HEK293 (cell line): ENCODE measurements at regions not wholly inside any gene's neighbourhood (a gene's known extent, or its start where the extent isn't known, plus 50 kb on each side); places are given as distances from the start of the nearest gene placed in this dataset.

Experiments
- CTCF ChIA-PET: fragments of 350-600 bp; formaldehyde crosslinking; extraction: SDS; loops from one replicate; lab custom pipeline; 2021; ENCODE audit warnings: antibody characterized with exemption; lab: Yijun Ruan, JAX
- POLR2A ChIA-PET: fragments of 300-600 bp; formaldehyde crosslinking; extraction: SDS; loops from one replicate; lab custom pipeline; 2020; ENCODE audit warnings: antibody characterized with exemption, inconsistent platforms; lab: Yijun Ruan, JAX
- H3K27ac ChIP-seq: fragments of 200-500 bp; sonication (Bioruptor generic); 2 replicates; pipeline ENCODE4 v1.5.1; 2014; ENCODE audit warnings: low read depth, low read length, control low read depth, inconsistent platforms; ENCODE audit errors: extremely low read depth
- H3K36me3 ChIP-seq, 2 experiments: fragments of 200-500 bp in 1 of 2; sonication (Bioruptor generic) in 1 of 2; 1 replicate in 1 of 2; 2 replicates in 1 of 2; pipeline ENCODE4 v1.5.1; 2014 to 2017; ENCODE audit warnings: inconsistent platforms in 2 of 2, low read length in 2 of 2; ENCODE audit not compliant: control insufficient read depth in 2 of 2, insufficient read depth in 1 of 2
- H3K4me1 ChIP-seq: fragments of 200-500 bp; sonication (Bioruptor generic); 2 replicates; pipeline ENCODE4 v1.5.1; 2014; ENCODE audit warnings: mild to moderate bottlenecking, low read length, inconsistent platforms; ENCODE audit not compliant: control insufficient read depth, insufficient read depth
- H3K4me3 ChIP-seq: 2 replicates; pipeline ENCODE4 v1.5.1; 2011; ENCODE audit warnings: low read depth, mild to moderate bottlenecking, control low read depth, low read length, moderate library complexity
- H3K9me3 ChIP-seq: fragments of 200-500 bp; sonication (Bioruptor generic); 2 replicates; pipeline ENCODE4 v1.5.1; 2014; ENCODE audit warnings: low read depth, low read length, inconsistent platforms; ENCODE audit not compliant: control insufficient read depth, insufficient read depth
- BCL11B ChIP-seq: fragments of 450-650 bp; formaldehyde crosslinking; IDR thresholded peaks from 2 replicates; pipeline ENCODE4 v1.5.1; 2016; ENCODE audit warnings: low read depth, missing biosample characterization, missing genetic modification characterization
- GLIS2 ChIP-seq: fragments of 450-650 bp; formaldehyde crosslinking; IDR thresholded peaks from 2 replicates; pipeline ENCODE4 v1.5.1; 2016; ENCODE audit warnings: missing biosample characterization, missing genetic modification characterization
- KLF16 ChIP-seq: fragments of 450-650 bp; formaldehyde crosslinking; IDR thresholded peaks from 2 replicates; pipeline ENCODE4 v1.5.1; 2017; ENCODE audit warnings: missing biosample characterization, missing genetic modification characterization
- PRDM1 ChIP-seq: fragments of 450-650 bp; formaldehyde crosslinking; IDR thresholded peaks from 2 replicates; pipeline ENCODE4; 2016; ENCODE audit warnings: missing biosample characterization, missing genetic modification characterization
- SP3 ChIP-seq: fragments of 450-650 bp; formaldehyde crosslinking; IDR thresholded peaks from 2 replicates; pipeline ENCODE4 v1.5.1; 2016; ENCODE audit warnings: missing biosample characterization, missing genetic modification characterization
- SP7 ChIP-seq: fragments of 450-650 bp; formaldehyde crosslinking; IDR thresholded peaks from 2 replicates; pipeline ENCODE4 v1.5.1; 2016; ENCODE audit warnings: missing biosample characterization, missing genetic modification characterization
- ZBTB8A ChIP-seq: fragments of 450-650 bp; formaldehyde crosslinking; IDR thresholded peaks from 2 replicates; pipeline ENCODE4 v1.5.1; 2016; ENCODE audit warnings: missing biosample characterization, missing genetic modification characterization
- ZFP3 ChIP-seq: fragments of 450-650 bp; formaldehyde crosslinking; IDR thresholded peaks from 2 replicates; pipeline ENCODE4 v1.5.1; 2016; ENCODE audit warnings: low read depth, missing biosample characterization, missing genetic modification characterization
- ZFP41 ChIP-seq: fragments of 450-650 bp; formaldehyde crosslinking; IDR thresholded peaks from 2 replicates; pipeline ENCODE4 v1.5.1; 2016; ENCODE audit warnings: missing biosample characterization, missing genetic modification characterization, borderline replicate concordance
- ZNF132 ChIP-seq: fragments of 450-650 bp; formaldehyde crosslinking; IDR thresholded peaks from 2 replicates; pipeline ENCODE4 v1.5.1; 2017; ENCODE audit warnings: missing biosample characterization, missing genetic modification characterization, borderline replicate concordance
- ZNF16 ChIP-seq: fragments of 450-650 bp; formaldehyde crosslinking; IDR thresholded peaks from 2 replicates; pipeline ENCODE4 v1.5.1; 2016; ENCODE audit warnings: low read depth, missing biosample characterization, missing genetic modification characterization
- ZNF211 ChIP-seq: fragments of 450-650 bp; formaldehyde crosslinking; IDR thresholded peaks from 2 replicates; pipeline ENCODE4 v1.5.1; 2016; ENCODE audit warnings: low read depth, missing biosample characterization, missing genetic modification characterization
- ZNF292 ChIP-seq: fragments of 450-650 bp; formaldehyde crosslinking; IDR thresholded peaks from 2 replicates; pipeline ENCODE4 v1.5.1; 2016; ENCODE audit warnings: low read depth, missing biosample characterization, missing genetic modification characterization, borderline replicate concordance
- ZNF366 ChIP-seq: fragments of 450-650 bp; formaldehyde crosslinking; conservative IDR thresholded peaks from 2 replicates; pipeline ENCODE4 v1.5.1; 2016; ENCODE audit warnings: missing biosample characterization, missing genetic modification characterization
- ZNF544 ChIP-seq: fragments of 450-650 bp; formaldehyde crosslinking; IDR thresholded peaks from 2 replicates; pipeline ENCODE4 v1.5.0; 2017; ENCODE audit warnings: missing biosample characterization, missing genetic modification characterization
- ZNF548 ChIP-seq: fragments of 450-650 bp; formaldehyde crosslinking; IDR thresholded peaks from 2 replicates; pipeline ENCODE4 v1.5.1; 2016; ENCODE audit warnings: missing biosample characterization, missing genetic modification characterization
- ZNF585B ChIP-seq: fragments of 450-650 bp; formaldehyde crosslinking; IDR thresholded peaks from 2 replicates; pipeline ENCODE4 v1.5.1; 2016; ENCODE audit warnings: missing biosample characterization, missing genetic modification characterization
- ZNF596 ChIP-seq: fragments of 450-650 bp; IDR thresholded peaks from 2 replicates; pipeline ENCODE4 v1.5.0; 2018; ENCODE audit warnings: missing biosample characterization, mild to moderate bottlenecking, missing genetic modification characterization, moderate library complexity
- ZXDB ChIP-seq: fragments of 450-650 bp; formaldehyde crosslinking; IDR thresholded peaks from 2 replicates; pipeline ENCODE4 v1.5.1; 2016; ENCODE audit warnings: missing biosample characterization, missing genetic modification characterization
- TF ChIP-seq, protein P1 (sequence below): fragments of 450-650 bp; formaldehyde crosslinking; IDR thresholded peaks from 2 replicates; pipeline ENCODE4 v1.5.1; 2016; ENCODE audit warnings: missing biosample characterization, missing genetic modification characterization
- TF ChIP-seq, protein P2 (sequence below): fragments of 450-650 bp; formaldehyde crosslinking; IDR thresholded peaks from 2 replicates; pipeline ENCODE4 v1.5.1; 2016; ENCODE audit warnings: missing biosample characterization, missing genetic modification characterization, low read depth
- TF ChIP-seq, protein P3 (sequence below): fragments of 450-650 bp; formaldehyde crosslinking; IDR thresholded peaks from 2 replicates; pipeline ENCODE4 v1.5.1; 2016; ENCODE audit warnings: missing biosample characterization, missing genetic modification characterization
- TF ChIP-seq, protein P4 (sequence below): fragments of 450-650 bp; formaldehyde crosslinking; IDR thresholded peaks from 2 replicates; pipeline ENCODE4 v1.5.1; 2016; ENCODE audit warnings: missing biosample characterization, missing genetic modification characterization

DNA sequence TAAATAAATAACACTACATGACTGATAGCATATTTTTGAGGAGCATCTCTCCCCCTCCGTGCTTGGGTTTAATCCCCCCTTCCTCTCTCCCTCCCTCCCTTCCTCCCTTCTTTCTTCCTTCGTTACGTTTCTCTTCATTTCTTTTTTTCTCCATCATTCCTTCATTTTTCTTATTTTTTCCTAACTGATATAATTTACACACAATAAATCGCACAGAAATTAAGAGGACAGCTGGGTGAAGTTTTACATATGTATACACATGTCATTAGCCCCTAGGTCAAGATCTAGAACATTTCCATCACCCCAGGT is 51.4 kb upstream of the EZR start:
- CTCF ChIA-PET: interaction anchor here (0.6 to 1.4 kb wide), 3 partner anchors 54 to 131 kb away, joined by 3 to 4 read pairs (median 4); no protein-coding TSS in a partner anchor
- H3K27ac ChIP-seq: no peak overlapping the region
- POLR2A ChIA-PET: interaction anchor here (1.4 to 2.6 kb wide), 5 partner anchors 17 to 129 kb away, joined by 4 to 33 read pairs (median 15); partner anchors contain the start of genes EZR and RSPH3
- H3K4me3 ChIP-seq: no peak overlapping the region
- no peaks in the 10 kb centered on the region for H3K36me3 ChIP-seq
- H3K9me3 ChIP-seq: no peaks in the 10 kb centered on the region
- no peaks in the 10 kb centered on the region for H3K4me1 ChIP-seq
- TF ChIP-seq ZNF366 (tag by site-specific recombination) (peak; percentile 68), ZNF132 (tag by site-specific recombination) (no peak), BCL11B (no peak), ZFP41 (tag by site-specific recombination) (no peak)
- TF ChIP-seq, all 188 proteins: peak for 1

DNA sequence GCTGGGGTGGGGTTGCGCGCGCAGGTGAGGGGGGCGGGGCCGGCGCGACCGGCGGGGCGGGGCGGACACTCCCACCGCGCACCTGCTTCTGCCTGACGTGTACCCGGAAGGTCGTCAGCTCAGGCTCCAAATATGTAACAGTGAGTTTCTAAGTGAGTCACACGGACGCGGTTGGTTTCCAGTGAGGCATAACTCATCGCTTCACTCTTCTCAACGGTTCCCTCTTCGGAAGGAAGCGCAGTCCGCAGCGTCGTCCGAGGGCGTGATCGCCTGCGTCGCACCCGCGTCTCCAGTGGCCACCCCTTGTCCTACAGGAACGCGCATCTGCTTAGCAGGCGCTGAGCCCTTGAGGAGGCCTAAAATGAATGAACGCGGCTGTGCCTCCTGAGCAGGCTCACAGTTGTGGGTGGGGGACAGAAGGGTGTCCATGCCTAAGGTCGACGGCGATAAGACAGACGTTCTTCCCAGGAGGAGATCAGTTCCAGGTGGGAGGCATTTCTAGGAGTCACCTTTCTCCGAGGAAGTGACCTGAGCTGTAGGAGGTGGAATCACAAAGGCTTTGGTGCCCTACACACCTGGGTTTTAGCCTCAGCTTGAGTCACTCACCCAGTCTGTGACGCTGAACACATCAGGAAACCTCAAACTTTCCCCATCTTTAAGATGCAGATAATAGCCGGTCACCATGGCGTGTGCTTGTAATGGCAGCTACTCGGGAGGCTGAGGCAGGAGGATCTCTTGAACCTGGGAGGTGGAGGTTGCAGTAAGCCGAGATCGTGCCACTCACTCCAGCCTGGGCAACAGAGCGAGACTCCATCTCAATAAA is 50.9 kb upstream of the EZR start:
- Histone ChIP-seq H3K4me1 (no peaks in the 10 kb centered on the region), H3K9me3 (no peaks in the 10 kb centered on the region), H3K36me3 (no peaks in the 10 kb centered on the region), H3K27ac (peak overlapping the region; percentile 62), H3K4me3 (peak overlapping the region; percentile 64)
- POLR2A ChIA-PET: interaction anchor here (0.6 to 2.6 kb wide), 25 partner anchors 10 to 225 kb away, joined by 3 to 33 read pairs (median 4); partner anchors contain the start of genes DYNLT1, EZR and RSPH3
- CTCF ChIA-PET: interaction anchor here (0.5 to 2.2 kb wide), 7 partner anchors 18 to 179 kb away, joined by 3 to 6 read pairs (median 4); no protein-coding TSS in a partner anchor
- TF ChIP-seq ZNF585B (tag by site-specific recombination): no peak
- peak; percentile 36 for TF ChIP-seq SP7 (tag by site-specific recombination)
- TF ChIP-seq ZNF544: no peak
- TF ChIP-seq ZXDB (tag by site-specific recombination): peak; percentile 12
- TF ChIP-seq, protein P1, sequence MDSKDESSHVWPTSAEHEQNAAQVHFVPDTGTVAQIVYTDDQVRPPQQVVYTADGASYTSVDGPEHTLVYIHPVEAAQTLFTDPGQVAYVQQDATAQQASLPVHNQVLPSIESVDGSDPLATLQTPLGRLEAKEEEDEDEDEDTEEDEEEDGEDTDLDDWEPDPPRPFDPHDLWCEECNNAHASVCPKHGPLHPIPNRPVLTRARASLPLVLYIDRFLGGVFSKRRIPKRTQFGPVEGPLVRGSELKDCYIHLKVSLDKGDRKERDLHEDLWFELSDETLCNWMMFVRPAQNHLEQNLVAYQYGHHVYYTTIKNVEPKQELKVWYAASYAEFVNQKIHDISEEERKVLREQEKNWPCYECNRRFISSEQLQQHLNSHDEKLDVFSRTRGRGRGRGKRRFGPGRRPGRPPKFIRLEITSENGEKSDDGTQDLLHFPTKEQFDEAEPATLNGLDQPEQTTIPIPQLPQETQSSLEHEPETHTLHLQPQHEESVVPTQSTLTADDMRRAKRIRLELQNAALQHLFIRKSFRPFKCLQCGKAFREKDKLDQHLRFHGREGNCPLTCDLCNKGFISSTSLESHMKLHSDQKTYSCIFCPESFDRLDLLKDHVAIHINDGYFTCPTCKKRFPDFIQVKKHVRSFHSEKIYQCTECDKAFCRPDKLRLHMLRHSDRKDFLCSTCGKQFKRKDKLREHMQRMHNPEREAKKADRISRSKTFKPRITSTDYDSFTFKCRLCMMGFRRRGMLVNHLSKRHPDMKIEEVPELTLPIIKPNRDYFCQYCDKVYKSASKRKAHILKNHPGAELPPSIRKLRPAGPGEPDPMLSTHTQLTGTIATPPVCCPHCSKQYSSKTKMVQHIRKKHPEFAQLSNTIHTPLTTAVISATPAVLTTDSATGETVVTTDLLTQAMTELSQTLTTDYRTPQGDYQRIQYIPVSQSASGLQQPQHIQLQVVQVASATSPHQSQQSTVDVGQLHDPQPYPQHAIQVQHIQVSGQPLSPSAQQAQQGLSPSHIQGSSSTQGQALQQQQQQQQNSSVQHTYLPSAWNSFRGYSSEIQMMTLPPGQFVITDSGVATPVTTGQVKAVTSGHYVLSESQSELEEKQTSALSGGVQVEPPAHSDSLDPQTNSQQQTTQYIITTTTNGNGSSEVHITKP: no peak
- no peak for TF ChIP-seq ZNF292 (tag by site-specific recombination)
- TF ChIP-seq, protein P2, sequence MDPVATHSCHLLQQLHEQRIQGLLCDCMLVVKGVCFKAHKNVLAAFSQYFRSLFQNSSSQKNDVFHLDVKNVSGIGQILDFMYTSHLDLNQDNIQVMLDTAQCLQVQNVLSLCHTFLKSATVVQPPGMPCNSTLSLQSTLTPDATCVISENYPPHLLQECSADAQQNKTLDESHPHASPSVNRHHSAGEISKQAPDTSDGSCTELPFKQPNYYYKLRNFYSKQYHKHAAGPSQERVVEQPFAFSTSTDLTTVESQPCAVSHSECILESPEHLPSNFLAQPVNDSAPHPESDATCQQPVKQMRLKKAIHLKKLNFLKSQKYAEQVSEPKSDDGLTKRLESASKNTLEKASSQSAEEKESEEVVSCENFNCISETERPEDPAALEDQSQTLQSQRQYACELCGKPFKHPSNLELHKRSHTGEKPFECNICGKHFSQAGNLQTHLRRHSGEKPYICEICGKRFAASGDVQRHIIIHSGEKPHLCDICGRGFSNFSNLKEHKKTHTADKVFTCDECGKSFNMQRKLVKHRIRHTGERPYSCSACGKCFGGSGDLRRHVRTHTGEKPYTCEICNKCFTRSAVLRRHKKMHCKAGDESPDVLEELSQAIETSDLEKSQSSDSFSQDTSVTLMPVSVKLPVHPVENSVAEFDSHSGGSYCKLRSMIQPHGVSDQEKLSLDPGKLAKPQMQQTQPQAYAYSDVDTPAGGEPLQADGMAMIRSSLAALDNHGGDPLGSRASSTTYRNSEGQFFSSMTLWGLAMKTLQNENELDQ: no peak
- TF ChIP-seq, protein P3, sequence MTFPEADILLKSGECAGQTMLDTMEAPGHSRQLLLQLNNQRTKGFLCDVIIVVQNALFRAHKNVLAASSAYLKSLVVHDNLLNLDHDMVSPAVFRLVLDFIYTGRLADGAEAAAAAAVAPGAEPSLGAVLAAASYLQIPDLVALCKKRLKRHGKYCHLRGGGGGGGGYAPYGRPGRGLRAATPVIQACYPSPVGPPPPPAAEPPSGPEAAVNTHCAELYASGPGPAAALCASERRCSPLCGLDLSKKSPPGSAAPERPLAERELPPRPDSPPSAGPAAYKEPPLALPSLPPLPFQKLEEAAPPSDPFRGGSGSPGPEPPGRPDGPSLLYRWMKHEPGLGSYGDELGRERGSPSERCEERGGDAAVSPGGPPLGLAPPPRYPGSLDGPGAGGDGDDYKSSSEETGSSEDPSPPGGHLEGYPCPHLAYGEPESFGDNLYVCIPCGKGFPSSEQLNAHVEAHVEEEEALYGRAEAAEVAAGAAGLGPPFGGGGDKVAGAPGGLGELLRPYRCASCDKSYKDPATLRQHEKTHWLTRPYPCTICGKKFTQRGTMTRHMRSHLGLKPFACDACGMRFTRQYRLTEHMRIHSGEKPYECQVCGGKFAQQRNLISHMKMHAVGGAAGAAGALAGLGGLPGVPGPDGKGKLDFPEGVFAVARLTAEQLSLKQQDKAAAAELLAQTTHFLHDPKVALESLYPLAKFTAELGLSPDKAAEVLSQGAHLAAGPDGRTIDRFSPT (tag by site-specific recombination): no peak
- TF ChIP-seq ZNF211 (tag by site-specific recombination): no peak
- TF ChIP-seq KLF16 (tag by site-specific recombination): 0 out of 2 replicates have a peak, but pooled peaks have one; percentile 47
- TF ChIP-seq, protein P4, sequence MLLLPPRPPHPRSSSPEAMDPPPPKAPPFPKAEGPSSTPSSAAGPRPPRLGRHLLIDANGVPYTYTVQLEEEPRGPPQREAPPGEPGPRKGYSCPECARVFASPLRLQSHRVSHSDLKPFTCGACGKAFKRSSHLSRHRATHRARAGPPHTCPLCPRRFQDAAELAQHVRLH (tag by site-specific recombination): no peak
- TF ChIP-seq ZNF596: no peak
- no peak; the same call in 1 of the 2 replicates for TF ChIP-seq GLIS2
- peak; percentile 55; the same call in 1 of the 2 replicates for TF ChIP-seq SP3 (tag by site-specific recombination)
- no peak for TF ChIP-seq ZNF548 (tag by site-specific recombination)
- no peak for TF ChIP-seq ZNF16 (tag by site-specific recombination)
- 0 out of 2 replicates have a peak, but pooled peaks have one; percentile 15 for TF ChIP-seq PRDM1 (tag by site-specific recombination)
- no peak for TF ChIP-seq ZFP3 (tag by site-specific recombination)
- TF ChIP-seq ZBTB8A (tag by site-specific recombination): peak; percentile 55
